Activated naive CD8-positive, alpha-beta T cell treated with anti-CD3 and anti-CD28 coated beads, Interleukin-2, amount 10 ng/mL, durations not matched to agents 7 days and 5 days (primary cell): ENCODE measurements at regions not wholly inside any gene's neighbourhood (a gene's known extent, or its start where the extent isn't known, plus 50 kb on each side); places are given as distances from the start of the nearest gene placed in this dataset.
A peak's percentile ranks its signal among the peaks of the same experiment; 100 is the strongest.

Experiments used
- ATAC-seq: fragments of 150-1000 bp; cut with Tn5 transposase; one replicate; pipeline ENCODE4 v1.10.0; 2021; ENCODE audit warnings: low read depth, moderate library complexity
- POLR2A ChIA-PET: fragments of 350-600 bp; sonication (Branson Sonifier 250); formaldehyde crosslinking; loops from one replicate; lab custom pipeline; 2021; ENCODE audit warnings: antibody characterized with exemption; lab: Charles Lee
- DNase-seq: peaks from one replicate; pipeline ENCODE4 v3.0.0; 2021
- H3K27ac Mint-ChIP-seq: one replicate; pipeline ENCODE4 v1.8.0; 2022; ENCODE audit warnings: mild to moderate bottlenecking, mixed read lengths
- H3K27me3 Mint-ChIP-seq: one replicate; pipeline ENCODE4 v1.8.0; 2022; ENCODE audit warnings: mild to moderate bottlenecking, moderate library complexity, mixed read lengths
- H3K36me3 Mint-ChIP-seq: one replicate; pipeline ENCODE4 v1.8.0; 2021; ENCODE audit warnings: mild to moderate bottlenecking, mixed read lengths
- H3K4me1 Mint-ChIP-seq: one replicate; pipeline ENCODE4 v1.8.0; 2021; ENCODE audit warnings: mixed read lengths
- H3K4me3 Mint-ChIP-seq: one replicate; pipeline ENCODE4 v1.8.0; 2022; ENCODE audit warnings: mild to moderate bottlenecking, moderate library complexity, mixed read lengths
- H3K9me3 Mint-ChIP-seq: one replicate; pipeline ENCODE4 v1.8.0; 2021; ENCODE audit warnings: mixed read lengths

DNA sequence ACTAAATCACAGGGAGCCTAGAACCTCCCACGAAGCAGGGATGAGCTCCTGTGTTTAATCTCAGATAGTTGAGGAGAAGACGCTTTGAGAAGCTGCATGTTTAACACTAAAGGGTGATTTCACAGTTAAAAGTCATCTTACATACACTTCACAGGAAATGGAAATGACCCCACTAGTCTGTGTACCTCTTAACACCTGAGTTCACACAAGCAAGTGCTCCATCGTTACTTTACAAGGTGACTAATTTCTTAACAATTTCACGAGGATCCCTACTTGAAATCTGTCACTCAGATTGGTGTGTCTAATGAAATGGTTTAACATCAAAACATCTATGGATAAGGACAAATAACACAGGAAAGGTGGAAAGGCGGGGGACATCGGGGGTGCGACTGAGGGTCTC, 93.8 kb upstream of the RPS6KA2 start:
- Mint-ChIP-seq H3K4me1 (no peaks in the 10 kb centered on the region), H3K27me3 (peaks cover 17% of the 10 kb centered on the region), H3K36me3 (no peaks in the 10 kb centered on the region), H3K4me3 (no peak overlapping the region), H3K27ac (no peak overlapping the region), H3K9me3 (no peaks in the 10 kb centered on the region)
- ATAC-seq (no peak), DNase-seq (no peak)
- POLR2A ChIA-PET = no interaction called here

DNA sequence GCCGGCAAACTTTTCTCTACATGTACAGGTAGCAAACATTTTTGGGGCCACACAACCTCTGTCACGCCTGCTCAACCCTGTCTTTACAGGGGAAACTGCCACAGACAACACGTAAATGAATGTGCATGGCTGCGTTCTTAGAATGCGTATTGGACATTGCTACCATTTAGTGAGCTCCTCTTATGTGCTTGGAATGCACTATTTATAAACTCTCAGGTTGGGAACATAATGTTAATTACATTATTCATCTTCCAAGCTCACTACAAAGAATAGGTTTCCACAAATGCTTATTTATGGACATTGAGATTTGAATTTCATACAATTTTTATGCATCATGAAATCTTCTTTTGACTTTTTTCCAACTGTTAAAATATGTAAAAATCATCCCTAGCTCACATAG, 92.0 kb upstream of the RPS6KA2 start:
- Mint-ChIP-seq H3K27ac (no peak overlapping the region), H3K9me3 (no peaks in the 10 kb centered on the region), H3K27me3 (peaks cover 17% of the 10 kb centered on the region), H3K4me1 (no peaks in the 10 kb centered on the region), H3K4me3 (no peak overlapping the region), H3K36me3 (no peaks in the 10 kb centered on the region)
- no peak for DNase-seq
- POLR2A ChIA-PET = no interaction called here
- no peak for ATAC-seq

DNA sequence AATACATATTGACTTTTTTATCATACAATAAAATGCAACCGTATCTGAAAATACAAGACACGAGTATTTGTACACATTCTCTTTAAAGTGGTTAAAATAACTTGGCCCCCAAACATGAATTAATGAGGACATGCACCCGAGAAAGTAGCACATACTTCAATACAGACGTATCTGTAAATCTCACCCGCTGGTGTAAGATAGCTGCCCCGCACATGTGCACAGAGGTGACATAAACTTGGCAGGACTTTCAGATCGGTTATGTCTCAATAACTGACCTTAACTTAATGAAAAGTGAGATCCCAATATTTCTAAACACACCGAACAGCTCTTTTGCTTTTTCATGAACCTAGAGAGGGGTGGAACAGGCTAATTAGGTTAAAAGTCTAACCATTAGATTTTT, 91.5 kb upstream of the RPS6KA2 start:
- H3K27me3 Mint-ChIP-seq = peaks cover 17% of the 10 kb centered on the region
- POLR2A ChIA-PET = no interaction called here

DNA sequence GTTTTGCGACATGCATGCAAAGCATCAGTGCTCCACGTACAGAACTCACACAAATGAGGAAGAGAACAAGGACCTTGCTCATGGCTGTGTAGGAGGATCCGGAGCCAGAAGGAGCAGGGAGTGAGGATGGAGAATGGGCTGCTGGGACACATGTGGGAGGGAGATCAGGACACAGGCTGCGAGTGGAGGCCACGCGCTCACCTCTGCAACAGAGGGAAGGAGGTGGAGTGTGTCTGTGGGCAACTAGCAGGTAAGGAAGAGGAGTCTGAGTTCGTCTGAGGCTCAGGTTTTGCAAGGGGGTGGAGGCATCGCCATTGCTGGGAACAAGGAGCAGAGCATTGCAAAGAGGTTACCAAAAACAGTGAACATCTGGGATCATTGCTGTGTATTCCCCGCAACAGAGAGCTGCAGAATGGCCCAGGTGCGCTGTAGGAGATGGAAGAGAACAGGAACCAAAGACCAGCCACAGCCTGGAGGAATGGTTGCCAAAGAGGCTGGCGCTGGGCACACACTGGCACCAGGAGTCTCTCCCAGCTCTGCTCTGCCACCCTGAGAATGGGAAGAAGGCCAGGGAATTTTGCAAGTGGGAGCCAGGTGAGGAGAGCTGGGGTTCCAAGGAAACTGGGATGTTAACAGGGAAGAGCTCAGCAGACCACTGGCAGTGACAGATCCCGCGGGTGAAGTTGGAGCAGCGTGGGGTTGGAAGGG, 90.0 kb upstream of the RPS6KA2 start:
- Mint-ChIP-seq H3K36me3 (no peaks in the 10 kb centered on the region), H3K4me3 (no peak overlapping the region), H3K4me1 (no peaks in the 10 kb centered on the region), H3K27me3 (peaks cover 17% of the 10 kb centered on the region), H3K27ac (no peak overlapping the region), H3K9me3 (no peaks in the 10 kb centered on the region)
- ATAC-seq = no peak
- no peak for DNase-seq
- POLR2A ChIA-PET = no interaction called here

More for the DNA sequence above, 91.5 kb upstream of the RPS6KA2 start:
- no peak overlapping the region for H3K27ac Mint-ChIP-seq
- no peak for DNase-seq
- no peaks in the 10 kb centered on the region for H3K36me3 Mint-ChIP-seq
- H3K4me1 Mint-ChIP-seq = no peaks in the 10 kb centered on the region
- H3K4me3 Mint-ChIP-seq = no peak overlapping the region
- ATAC-seq = no peak
- H3K9me3 Mint-ChIP-seq = no peaks in the 10 kb centered on the region

DNA sequence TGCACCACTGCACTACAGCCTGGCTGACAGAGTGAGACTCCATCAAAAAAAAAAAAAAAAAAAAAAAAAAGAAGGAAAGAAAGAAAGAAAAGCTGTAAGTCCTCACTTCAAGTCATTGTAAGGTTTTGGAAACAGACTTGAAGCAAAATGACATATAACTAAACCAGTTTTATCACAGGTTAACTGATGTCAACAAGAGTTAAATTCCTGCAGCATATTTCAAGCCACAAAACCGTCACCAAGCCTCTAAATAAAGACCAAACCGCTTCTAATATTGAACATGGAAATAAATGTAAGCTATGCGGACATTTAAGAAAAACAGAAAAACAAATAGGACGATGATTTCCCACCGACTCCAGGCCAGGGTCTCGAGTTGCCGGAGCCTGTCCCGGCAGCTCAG, 88.9 kb upstream of the RPS6KA2 start:
- Mint-ChIP-seq H3K36me3 (no peaks in the 10 kb centered on the region), H3K4me1 (no peaks in the 10 kb centered on the region), H3K27me3 (peaks cover 17% of the 10 kb centered on the region), H3K4me3 (no peak overlapping the region), H3K27ac (no peak overlapping the region), H3K9me3 (no peaks in the 10 kb centered on the region)
- DNase-seq (no peak), ATAC-seq (no peak)
- POLR2A ChIA-PET = interaction anchor here (0.6 kb wide), 1 partner anchor 12 kb away, joined by 3 read pairs; no protein-coding TSS in a partner anchor

DNA sequence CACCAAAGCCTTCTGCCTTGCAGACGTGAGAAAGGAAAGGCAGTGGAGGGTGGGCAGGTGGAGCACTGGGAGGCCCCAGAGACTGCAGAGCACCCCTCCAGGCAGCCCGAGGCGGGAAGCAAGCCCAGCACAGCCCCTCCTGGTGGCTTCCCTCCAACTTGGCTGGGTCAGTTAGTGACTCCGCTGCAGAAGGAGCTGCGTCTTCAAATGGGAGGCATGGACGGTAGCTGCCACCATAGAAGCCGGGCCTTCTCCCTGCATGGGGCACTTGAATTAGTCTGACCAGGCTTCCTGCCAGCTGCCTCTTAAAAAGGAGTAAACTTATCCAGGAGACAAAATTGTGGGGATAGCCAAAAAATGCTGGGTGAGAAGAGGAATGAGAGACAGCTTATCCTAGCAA, 88.0 kb upstream of the RPS6KA2 start:
- Mint-ChIP-seq H3K27me3 (peaks cover 17% of the 10 kb centered on the region), H3K4me1 (no peaks in the 10 kb centered on the region), H3K27ac (no peak overlapping the region), H3K4me3 (no peak overlapping the region), H3K36me3 (no peaks in the 10 kb centered on the region), H3K9me3 (no peaks in the 10 kb centered on the region)
- no peak for ATAC-seq
- no peak for DNase-seq
- POLR2A ChIA-PET = no interaction called here

DNA sequence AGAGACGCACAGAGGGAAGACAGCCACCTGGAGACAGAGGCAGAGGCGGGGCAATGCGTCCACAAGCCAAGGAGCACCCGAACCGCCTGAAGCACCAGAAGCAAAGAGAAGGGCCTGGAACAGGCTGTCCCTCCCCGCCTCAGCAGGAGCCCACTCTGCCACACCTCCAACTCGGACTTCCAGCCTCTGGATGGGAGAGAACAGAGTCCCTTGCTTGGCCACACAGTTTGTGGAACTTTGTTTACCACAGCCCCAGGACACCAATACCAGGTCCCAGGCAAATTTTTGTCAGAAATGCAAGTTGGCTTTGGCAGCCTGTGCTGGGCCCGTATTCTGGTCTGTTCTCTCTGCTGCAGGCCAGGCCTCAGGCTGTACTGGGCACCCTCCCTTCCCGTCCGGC, 87.5 kb upstream of the RPS6KA2 start:
- Mint-ChIP-seq H3K4me1 (no peaks in the 10 kb centered on the region), H3K36me3 (no peaks in the 10 kb centered on the region), H3K4me3 (no peak overlapping the region), H3K27me3 (peaks cover 17% of the 10 kb centered on the region), H3K27ac (no peak overlapping the region), H3K9me3 (no peaks in the 10 kb centered on the region)
- POLR2A ChIA-PET = no interaction called here
- DNase-seq (no peak), ATAC-seq (no peak)

DNA sequence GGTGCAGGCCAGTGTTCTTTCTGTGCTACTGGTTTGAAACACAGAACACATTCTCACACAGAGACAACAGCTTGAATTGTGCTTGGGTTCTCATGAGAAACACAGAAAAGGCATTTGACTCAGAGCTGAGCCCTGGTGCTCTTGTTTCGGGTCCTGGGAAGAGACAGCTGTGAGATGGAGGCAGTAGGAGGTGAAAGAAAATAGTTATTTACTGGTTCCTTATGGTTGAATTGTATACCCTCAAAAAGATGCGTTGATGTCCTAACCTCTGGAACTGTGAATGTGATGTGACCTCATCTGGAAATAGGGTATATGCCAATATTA, 87.1 kb upstream of the RPS6KA2 start:
- DNase-seq (no peak), ATAC-seq (no peak)
- POLR2A ChIA-PET = no interaction called here
- Mint-ChIP-seq H3K36me3 (no peaks in the 10 kb centered on the region), H3K27me3 (peaks cover 17% of the 10 kb centered on the region), H3K4me1 (no peaks in the 10 kb centered on the region), H3K27ac (no peak overlapping the region), H3K4me3 (no peak overlapping the region), H3K9me3 (no peaks in the 10 kb centered on the region)

DNA sequence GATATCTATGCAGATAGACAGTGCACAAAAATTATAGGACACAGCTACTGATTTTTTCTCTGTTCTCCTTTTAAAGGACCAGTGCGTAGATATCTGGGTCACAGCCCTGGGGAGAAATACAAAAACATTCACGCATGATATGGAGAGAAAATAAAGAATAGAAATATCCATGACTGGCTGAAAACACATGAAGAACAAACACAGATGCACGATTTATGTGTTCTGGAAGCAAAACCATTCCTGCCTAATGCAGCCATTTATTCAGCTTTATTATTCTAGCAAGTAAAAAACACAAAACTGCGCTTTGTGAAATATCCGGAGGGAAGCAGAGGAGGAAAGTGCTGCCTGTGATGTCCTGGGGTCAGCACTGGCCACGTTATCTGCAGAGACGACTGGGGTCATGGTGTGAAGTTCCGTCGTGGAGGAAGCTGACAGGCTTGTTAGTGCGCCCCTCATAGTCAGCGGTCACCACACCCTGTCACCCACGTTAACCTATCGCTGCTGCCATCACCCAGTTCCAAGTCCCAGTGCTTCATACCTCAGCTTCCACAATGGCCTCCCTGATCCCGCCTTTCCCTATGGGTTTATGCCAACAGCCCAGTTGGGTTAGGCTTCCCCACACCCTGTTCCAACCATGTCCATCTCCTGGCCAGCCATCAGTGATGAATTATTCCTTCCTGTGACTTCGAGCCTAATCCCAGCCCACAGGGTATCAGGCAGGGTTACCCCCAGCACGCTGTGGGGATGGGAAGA, 86.6 kb upstream of the RPS6KA2 start:
- POLR2A ChIA-PET = no interaction called here
- Mint-ChIP-seq H3K9me3 (no peaks in the 10 kb centered on the region), H3K4me1 (no peaks in the 10 kb centered on the region), H3K27me3 (peaks cover 14% of the 10 kb centered on the region), H3K27ac (no peak overlapping the region), H3K4me3 (no peak overlapping the region), H3K36me3 (no peaks in the 10 kb centered on the region)
- no peak for DNase-seq
- ATAC-seq = no peak

DNA sequence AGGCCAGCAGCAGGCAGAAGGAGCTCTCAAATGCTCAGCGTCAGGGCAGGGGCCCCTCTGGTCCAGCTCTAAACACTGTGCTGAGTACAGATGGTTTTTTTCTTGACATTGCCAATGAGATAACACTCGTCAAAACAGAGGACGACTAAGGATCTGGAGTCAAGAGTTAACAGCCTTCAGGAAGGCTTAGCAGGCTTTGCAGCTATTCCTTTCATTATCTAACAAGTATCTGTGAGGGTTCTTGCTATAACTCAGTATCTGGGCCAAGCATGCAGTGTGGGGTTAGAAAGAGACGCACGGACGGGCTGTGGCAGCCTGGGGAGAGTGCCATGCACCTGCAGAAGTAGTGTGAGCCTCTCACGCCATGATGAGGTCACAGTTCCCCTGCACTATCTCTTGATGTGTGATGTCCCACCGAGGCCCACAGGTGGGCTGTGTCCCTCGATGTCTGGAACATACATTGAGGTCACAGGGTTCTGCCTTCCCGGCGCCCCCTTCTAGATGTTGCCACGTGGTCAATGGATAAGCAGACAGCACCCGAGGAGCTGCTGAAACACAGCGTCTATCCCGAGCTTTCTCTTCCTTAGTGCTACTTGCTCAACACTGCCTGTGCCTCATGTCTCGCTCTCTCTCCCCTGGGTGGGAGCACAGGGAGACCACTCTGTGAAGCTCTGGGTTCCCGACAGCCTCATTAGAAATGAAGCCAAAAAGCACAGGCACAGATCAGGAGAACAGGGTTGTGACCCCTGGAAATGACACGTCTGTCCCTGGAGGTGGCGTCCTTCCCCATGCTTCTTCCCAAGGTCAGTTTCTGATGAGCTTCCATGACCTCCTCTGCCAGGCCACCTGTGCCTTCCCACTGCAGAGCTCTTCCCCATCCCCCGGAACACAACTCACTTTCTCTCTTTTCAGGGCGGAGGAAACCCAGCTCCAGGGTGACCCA, 85.5 kb upstream of the RPS6KA2 start:
- H3K4me1 Mint-ChIP-seq = no peaks in the 10 kb centered on the region
- peak overlapping the region; percentile 28 for H3K27ac Mint-ChIP-seq
- DNase-seq (no peak), ATAC-seq (no peak)
- no peak overlapping the region for H3K4me3 Mint-ChIP-seq
- H3K27me3 Mint-ChIP-seq = peaks cover 8% of the 10 kb centered on the region
- H3K9me3 Mint-ChIP-seq = no peaks in the 10 kb centered on the region
- no peaks in the 10 kb centered on the region for H3K36me3 Mint-ChIP-seq
- POLR2A ChIA-PET = no interaction called here

DNA sequence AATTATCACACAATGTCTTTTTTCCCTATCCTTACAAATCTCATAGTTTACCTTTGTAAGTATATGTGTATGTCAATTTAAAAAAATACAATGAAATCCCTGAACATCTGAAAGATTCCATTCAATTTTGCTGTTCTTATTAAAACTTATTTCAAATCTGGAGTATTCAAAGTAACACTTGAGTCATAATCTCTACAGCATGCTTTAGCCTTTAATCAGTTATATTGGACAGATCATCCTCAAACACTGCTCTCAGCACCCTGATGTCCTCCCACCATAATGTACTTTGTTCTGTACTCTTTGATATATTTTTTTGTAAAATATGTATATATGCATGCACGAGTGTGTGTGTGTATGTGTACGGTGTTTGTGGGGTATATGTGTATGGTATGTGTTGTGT, 83.0 kb upstream of the RPS6KA2 start:
- Mint-ChIP-seq H3K36me3 (no peaks in the 10 kb centered on the region), H3K27ac (no peak overlapping the region), H3K9me3 (no peaks in the 10 kb centered on the region), H3K4me3 (no peak overlapping the region), H3K27me3 (peaks cover 2% of the 10 kb centered on the region), H3K4me1 (no peaks in the 10 kb centered on the region)
- ATAC-seq (no peak), DNase-seq (no peak)
- POLR2A ChIA-PET = no interaction called here

DNA sequence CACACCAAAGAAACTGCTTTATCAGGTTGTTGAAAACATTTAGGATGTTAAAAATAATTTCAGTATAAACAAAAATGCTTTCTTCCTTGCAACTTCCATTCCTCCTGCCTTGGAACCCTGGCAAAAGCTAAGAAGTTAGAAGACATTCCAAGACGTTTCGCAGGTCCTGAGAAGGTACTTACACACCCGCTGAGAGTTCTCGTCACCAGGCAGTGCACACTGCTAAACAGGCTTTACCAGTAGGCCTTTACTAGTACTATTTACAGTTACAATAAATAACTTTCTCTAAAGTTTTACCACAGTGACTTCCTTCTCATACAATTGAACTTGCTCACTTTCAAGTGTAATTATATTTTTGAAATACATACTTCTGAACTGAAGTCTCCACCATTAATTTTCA, 81.4 kb upstream of the RPS6KA2 start:
- Mint-ChIP-seq H3K27ac (no peak overlapping the region), H3K4me1 (no peaks in the 10 kb centered on the region), H3K27me3 (peaks cover 6% of the 10 kb centered on the region), H3K36me3 (no peaks in the 10 kb centered on the region), H3K4me3 (no peak overlapping the region), H3K9me3 (no peaks in the 10 kb centered on the region)
- POLR2A ChIA-PET = no interaction called here
- ATAC-seq (no peak), DNase-seq (no peak)

DNA sequence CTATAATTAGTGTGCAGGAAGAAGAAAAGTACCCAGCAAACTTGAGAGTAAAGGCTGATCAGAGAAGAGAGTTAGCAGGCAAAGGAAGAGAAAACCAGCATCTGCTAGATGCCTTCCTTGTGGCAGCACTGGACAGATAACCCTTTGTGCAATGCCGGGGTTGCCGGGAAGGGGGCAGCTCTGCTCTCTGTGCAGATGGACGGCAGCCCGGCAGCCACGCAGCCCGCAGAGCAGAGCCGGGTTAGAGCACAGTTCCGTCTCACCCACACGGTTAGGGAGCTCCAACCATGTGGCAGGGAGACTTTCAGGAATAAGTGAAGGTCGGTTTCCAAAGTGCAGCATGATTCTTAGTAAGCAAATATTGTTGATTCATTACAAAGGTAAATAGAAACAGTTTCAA, 80.0 kb upstream of the RPS6KA2 start:
- H3K9me3 Mint-ChIP-seq = no peaks in the 10 kb centered on the region
- POLR2A ChIA-PET = no interaction called here
- H3K27me3 Mint-ChIP-seq = peaks cover 8% of the 10 kb centered on the region
- no peak overlapping the region for H3K27ac Mint-ChIP-seq
- no peak overlapping the region for H3K4me3 Mint-ChIP-seq
- peak; percentile 38 for DNase-seq
- no peaks in the 10 kb centered on the region for H3K4me1 Mint-ChIP-seq
- ATAC-seq = no peak
- H3K36me3 Mint-ChIP-seq = no peaks in the 10 kb centered on the region
